K562 (cell line): ENCODE measurements at regions not wholly inside any gene's neighbourhood (a gene's known extent, or its start where the extent isn't known, plus 50 kb on each side); places are given as distances from the start of the nearest gene placed in this dataset.

ENCODE experiments used
- ATAC-seq: fragments of 200-7000 bp; cut with Tn5 transposase; 3 replicates; pipeline ENCODE4 v1.9.1; 2020; ENCODE audit warnings: moderate library complexity
- BruUV-seq: library from RNA; stranded (reverse); fragments of 400-500 nt; replicated peaks from 2 replicates; lab custom pipeline; 2021; lab: Mats Ljungman, UMichigan
- CTCF ChIA-PET: fragments of 300-600 bp; formaldehyde crosslinking; extraction: SDS; loops from one replicate; lab custom pipeline; 2021; ENCODE audit warnings: low intra/inter-chr PET ratio; lab: Yijun Ruan, JAX
- POLR2A ChIA-PET: fragments of 300-600, 350-650 bp; sonication (Branson Sonifier 250); formaldehyde crosslinking; extraction: SDS; loops from one replicate; lab custom pipeline; 2021; ENCODE audit warnings: antibody characterized with exemption, inconsistent platforms; lab: Yijun Ruan, JAX
- DNase-seq, 4 experiments: peaks; one replicate each; pipeline versions ENCODE4 v3.0.0 to v3.0.0-alpha.2; 2011 to 2018; ENCODE audit warnings: low spot score in 3 of 4, mixed read lengths in 3 of 4; ENCODE audit errors: extremely low read depth in 1 of 4
- FAIRE-seq: peaks from 2 replicates; lab custom pipeline; 2011; peaks lifted over from hg19 to GRCh38; lab: Jason Lieb, UNC
- H2AFZ ChIP-seq: 2 replicates; pipeline ENCODE4 v1.6.0; 2011; ENCODE audit warnings: low read depth, low read length, control low read depth, inconsistent platforms
- H3K27ac ChIP-seq: fragments of 200-600 bp; 3 replicates; pipeline ENCODE4 v1.8.0; 2011; ENCODE audit warnings: low read depth, mild to moderate bottlenecking, control low read depth, inconsistent platforms, low read length, moderate library complexity, mixed read lengths; ENCODE audit errors: extremely low read depth
- H3K27me3 ChIP-seq, 2 experiments: fragments of 300-600 bp in 1 of 2; 2 replicates in 1 of 2; 3 replicates in 1 of 2; pipeline versions ENCODE4 v1.6.0 to v1.8.0; 2011; ENCODE audit warnings: inconsistent platforms in 2 of 2, low read length in 2 of 2, mild to moderate bottlenecking in 1 of 2, mixed read lengths in 1 of 2, moderate library complexity in 1 of 2; ENCODE audit not compliant: control insufficient read depth in 2 of 2, insufficient read depth in 2 of 2
- H3K36me3 ChIP-seq: fragments of 300-600 bp; 3 replicates; pipeline ENCODE4 v1.8.0; 2011; ENCODE audit warnings: mild to moderate bottlenecking, low read length, inconsistent platforms; ENCODE audit not compliant: control insufficient read depth, insufficient read depth
- H3K4me1 ChIP-seq, 2 experiments: fragments of 200-600 bp in 1 of 2; replicated peaks in 1 of 2; 2 replicates in 1 of 2; 3 replicates in 1 of 2; pipeline versions ENCODE4 v1.5.1 to v1.8.0; 2011; ENCODE audit warnings: inconsistent platforms in 2 of 2, low read length in 2 of 2, mild to moderate bottlenecking in 1 of 2, mixed read lengths in 1 of 2, moderate library complexity in 1 of 2; ENCODE audit not compliant: control insufficient read depth in 2 of 2, insufficient read depth in 2 of 2
- H3K4me2 ChIP-seq: 2 replicates; pipeline ENCODE4 v1.6.1; 2011; ENCODE audit warnings: low read length, control low read depth, inconsistent platforms, mixed read lengths; ENCODE audit not compliant: insufficient read depth
- H3K4me3 ChIP-seq: fragments of 200-600 bp; sonication (generic), shearing (Covaris generic); 2 replicates; pipeline ENCODE4 v1.5.1; 2016; ENCODE audit warnings: control low read depth, inconsistent platforms
- H3K79me2 ChIP-seq: fragments of 200-600 bp; 3 replicates; pipeline ENCODE4 v1.8.0; 2011; ENCODE audit warnings: low read length, inconsistent platforms; ENCODE audit not compliant: control insufficient read depth, insufficient read depth
- H3K9ac ChIP-seq, 2 experiments: 2 replicates each; pipeline versions ENCODE4 v1.6.0 to v1.6.1; 2011; ENCODE audit warnings: low read depth in 2 of 2, low read length in 2 of 2, control low read depth in 1 of 2, inconsistent platforms in 1 of 2, mild to moderate bottlenecking in 1 of 2, mixed read lengths in 1 of 2; ENCODE audit not compliant: insufficient read depth in 1 of 2
- H3K9me1 ChIP-seq: one replicate; pipeline ENCODE4 v1.6.0; 2011; ENCODE audit warnings: inconsistent platforms, mild to moderate bottlenecking, low read length, moderate library complexity; ENCODE audit not compliant: control insufficient read depth, insufficient read depth
- H3K9me3 ChIP-seq: replicated peaks from 2 replicates; pipeline ENCODE4 v1.5.1; 2011; ENCODE audit warnings: low read depth, low read length, inconsistent platforms; ENCODE audit not compliant: control insufficient read depth, insufficient read depth
- H4K20me1 ChIP-seq: replicated peaks from 2 replicates; pipeline ENCODE4 v1.6.1; 2011; ENCODE audit warnings: low read length, inconsistent platforms, mixed read lengths; ENCODE audit not compliant: control insufficient read depth, insufficient read depth
- ARNT ChIP-seq, 2 experiments: fragments of 450-650 bp; IDR thresholded peaks; 2 replicates each; pipeline ENCODE4 v1.6.1; 2016; ENCODE audit warnings: mild to moderate bottlenecking in 1 of 2
- CBX1 ChIP-seq: sonication (generic); IDR thresholded peaks from 2 replicates; pipeline ENCODE4 v1.6.1; 2016; ENCODE audit warnings: antibody characterized with exemption, low read depth, mild to moderate bottlenecking
- CTCF ChIP-seq, 3 experiments: IDR thresholded peaks in 2 of 3; conservative IDR thresholded peaks in 1 of 3; 2 replicates each; pipeline ENCODE4 v1.5.1; 2011 to 2012; ENCODE audit warnings: low read length in 3 of 3, mild to moderate bottlenecking in 3 of 3, control low read depth in 2 of 3, improper control_type of control experiment in 1 of 3, inconsistent platforms in 1 of 3, low read depth in 1 of 3, mixed read lengths in 1 of 3, moderate library complexity in 1 of 3; ENCODE audit not compliant: insufficient read depth in 2 of 3
- IFI16 ChIP-seq: fragments of 250-450 bp; sonication (Bioruptor Pico); IDR thresholded peaks from 2 replicates; pipeline ENCODE4 v2.1.2; 2022; ENCODE audit warnings: mild to moderate bottlenecking, inconsistent platforms
- MAFK ChIP-seq: IDR thresholded peaks from 2 replicates; pipeline ENCODE4 v1.6.1; 2011; ENCODE audit warnings: low read length, improper control_type of control experiment
- MTA1 ChIP-seq: fragments of 450-650 bp; IDR thresholded peaks from 2 replicates; pipeline ENCODE4 v1.6.1; 2017; ENCODE audit warnings: borderline replicate concordance
- SFPQ ChIP-seq: fragments of 200-400 bp; formaldehyde crosslinking; IDR thresholded peaks from 2 replicates; pipeline ENCODE4 v1.6.1; 2017; ENCODE audit warnings: mild to moderate bottlenecking, low read depth, low read length, moderate library complexity
- SREBF2 ChIP-seq: sonication (generic); formaldehyde crosslinking; IDR thresholded peaks from 2 replicates; pipeline ENCODE4 v1.4.0; 2020; ENCODE audit warnings: mild to moderate bottlenecking, missing genetic modification reagents
- STAT6 ChIP-seq: sonication (generic); formaldehyde crosslinking; IDR thresholded peaks from 2 replicates; pipeline ENCODE4 v1.8.1; 2023; ENCODE audit warnings: mild to moderate bottlenecking, missing genetic modification reagents
- WGBS: fragments of 100-300 bp; shearing (Covaris generic); methylation state at CpG from one replicate; pipeline ENCODE4 v1.1.6; 2016; ENCODE audit warnings: low coverage, mixed read lengths; ENCODE audit not compliant: insufficient coverage; ENCODE audit errors: missing lambda C conversion rate; 5-methylcytosine and 5-hydroxymethylcytosine counted together
- in situ Hi-C: fragments of 300-500 bp; cut with MboI; formaldehyde crosslinking; loops from 4 replicates; pipeline ENCODE4 v1.15.0; 2018; ENCODE audit warnings: inconsistent platforms, mixed read lengths
- intact Hi-C: fragments of 100-400 bp; cut with micrococcal nuclease; formaldehyde crosslinking; loops from 2 replicates; pipeline ENCODE4 v1.14.2; 2022

- H3K79me2 ChIP-seq = no peaks in the 10 kb centered on the region
- ATAC-seq (no peak), FAIRE-seq (no peak), DNase-seq (no peak)
- H2AFZ ChIP-seq = no peak overlapping the region
- POLR2A ChIA-PET = no interaction called here
- H4K20me1 ChIP-seq = no peaks in the 10 kb centered on the region
- no peak overlapping the region for H3K9ac ChIP-seq
- TF ChIP-seq MTA1 = no peak
- no peak for TF ChIP-seq STAT6 (CRISPR knock-in tag)
- no peak for TF ChIP-seq IFI16 (CRISPR knock-in tag)
- no peak for TF ChIP-seq CTCF (IDR thresholded peaks at IDR 0.05 in 2 of 3, conservative IDR thresholded peaks at IDR 0.05 in 1 of 3; ENCODE audit: insufficient read depth in 2 of 3, low read depth in 1 of 3, low read length in 3 of 3)
- TF ChIP-seq MAFK = no peak
- TF ChIP-seq ARNT (IDR thresholded peaks at IDR 0.05) = no peak
- no peak for TF ChIP-seq SREBF2
- no peak for TF ChIP-seq CBX1
- no peak for TF ChIP-seq SFPQ
- no peak overlapping the region for H3K4me3 ChIP-seq
- WGBS = 2% methylated on average over 6 of the region's 6 CpGs
- in situ Hi-C loops = no loop called here
- no peaks in the 10 kb centered on the region for H3K36me3 ChIP-seq
- H3K4me1 ChIP-seq = no peaks in the 10 kb centered on the region
- no peak overlapping the region for H3K27ac ChIP-seq
- H3K4me2 ChIP-seq = no peak overlapping the region
- no TSS peak for BruUV-seq
- CTCF ChIA-PET = no interaction called here
- H3K9me3 ChIP-seq = no peaks in the 10 kb centered on the region; the same call in 1 of the 2 replicates
- H3K27me3 ChIP-seq = no peaks in the 10 kb centered on the region
- H3K9me1 ChIP-seq = no peaks in the 10 kb centered on the region
- intact Hi-C loops = no loop called here
Measured at GRCh38 chr4:14215116-14215770, 587.7 kb upstream of the BOD1L1 start.
